Loucy (cell line): ENCODE measurements at regions not wholly inside any gene's neighbourhood (a gene's known extent, or its start where the extent isn't known, plus 50 kb on each side); places are given as distances from the start of the nearest gene placed in this dataset.

Experiments used
- H2AFZ ChIP-seq: fragments of 200-600 bp; sonication (generic); 2 replicates; pipeline ENCODE4 v1.6.0; 2016; ENCODE audit warnings: antibody characterized with exemption, mild to moderate bottlenecking, low read length, moderate library complexity
- H3F3A ChIP-seq: fragments of 200-600 bp; 2 replicates; pipeline ENCODE4 v1.6.0; 2016; ENCODE audit warnings: antibody characterized with exemption, low read depth, mild to moderate bottlenecking
- H3K27me3 ChIP-seq: fragments of 200-600 bp; sonication (generic); 2 replicates; pipeline ENCODE4 v1.6.1; 2014; ENCODE audit warnings: low read length, mild to moderate bottlenecking; ENCODE audit not compliant: insufficient read depth, poor library complexity, severe bottlenecking
- H3K36me3 ChIP-seq: fragments of 200-600 bp; sonication (generic); 2 replicates; pipeline ENCODE4 v1.6.1; 2016; ENCODE audit warnings: low read length; ENCODE audit not compliant: insufficient read depth
- H3K4me1 ChIP-seq: fragments of 200-600 bp; sonication (generic); 2 replicates; pipeline ENCODE4 v1.5.1; 2014; ENCODE audit warnings: low read length, mild to moderate bottlenecking; ENCODE audit not compliant: insufficient read depth, poor library complexity, severe bottlenecking
- H3K4me2 ChIP-seq: fragments of 200-600 bp; sonication (generic); 2 replicates; pipeline ENCODE4 v1.6.0; 2014; ENCODE audit warnings: antibody characterized with exemption, low read length, low read depth, mild to moderate bottlenecking; ENCODE audit not compliant: poor library complexity, severe bottlenecking
- H3K4me3 ChIP-seq: fragments of 200-600 bp; sonication (generic); 2 replicates; pipeline ENCODE4 v1.5.1; 2014; ENCODE audit warnings: low read length, mild to moderate bottlenecking, mixed read lengths; ENCODE audit not compliant: poor library complexity, severe bottlenecking
- H3K79me2 ChIP-seq: fragments of 200-600 bp; sonication (generic); 2 replicates; pipeline ENCODE4 v1.6.1; 2014; ENCODE audit warnings: low read length; ENCODE audit not compliant: insufficient read depth
- H3K9ac ChIP-seq: fragments of 200-600 bp; sonication (generic); 2 replicates; pipeline ENCODE4 v1.6.0; 2014; ENCODE audit warnings: mild to moderate bottlenecking, low read depth, low read length, moderate library complexity; ENCODE audit not compliant: poor library complexity, severe bottlenecking
- H3K9me2 ChIP-seq: fragments of 200-600 bp; sonication (generic); replicated peaks from 2 replicates; pipeline ENCODE4 v1.6.1; 2016; ENCODE audit warnings: low read depth, low read length, mixed read lengths
- H3K9me3 ChIP-seq: fragments of 200-600 bp; sonication (generic); 2 replicates; pipeline ENCODE4 v1.6.1; 2014; ENCODE audit warnings: mild to moderate bottlenecking, antibody characterized with exemption, low read length, low read depth; ENCODE audit not compliant: insufficient read depth
- H4K20me1 ChIP-seq: fragments of 200-600 bp; sonication (generic); 2 replicates; pipeline ENCODE4 v1.6.0; 2014; ENCODE audit warnings: antibody characterized with exemption, low read length, mild to moderate bottlenecking; ENCODE audit not compliant: insufficient read depth, poor library complexity, severe bottlenecking
- EZH2phosphoT487 ChIP-seq: fragments of 200-600 bp; IDR thresholded peaks from 2 replicates; pipeline ENCODE4 v1.6.1; 2018; ENCODE audit warnings: antibody characterized with exemption, mild to moderate bottlenecking, moderate library complexity, borderline replicate concordance
- TF ChIP-seq, protein P1 (sequence below): fragments of 200-600 bp; sonication (generic); conservative IDR thresholded peaks from 2 replicates; pipeline ENCODE4 v1.5.1; 2014; ENCODE audit warnings: mild to moderate bottlenecking, antibody characterized with exemption, low read length

- Histone ChIP-seq H3K4me2 (no peak overlapping the region), H3F3A (no peaks in the 10 kb centered on the region), H3K9me2 (no peaks in the 10 kb centered on the region), H3K4me1 (peaks cover 17% of the 10 kb centered on the region), H3K79me2 (peaks cover 89% of the 10 kb centered on the region), H3K27me3 (no peaks in the 10 kb centered on the region), H4K20me1 (peaks cover 24% of the 10 kb centered on the region), H3K9ac (no peak overlapping the region), H3K36me3 (peaks cover 26% of the 10 kb centered on the region), H3K9me3 (no peaks in the 10 kb centered on the region), H3K4me3 (no peak overlapping the region), H2AFZ (no peak overlapping the region)
- TF ChIP-seq, protein P1, sequence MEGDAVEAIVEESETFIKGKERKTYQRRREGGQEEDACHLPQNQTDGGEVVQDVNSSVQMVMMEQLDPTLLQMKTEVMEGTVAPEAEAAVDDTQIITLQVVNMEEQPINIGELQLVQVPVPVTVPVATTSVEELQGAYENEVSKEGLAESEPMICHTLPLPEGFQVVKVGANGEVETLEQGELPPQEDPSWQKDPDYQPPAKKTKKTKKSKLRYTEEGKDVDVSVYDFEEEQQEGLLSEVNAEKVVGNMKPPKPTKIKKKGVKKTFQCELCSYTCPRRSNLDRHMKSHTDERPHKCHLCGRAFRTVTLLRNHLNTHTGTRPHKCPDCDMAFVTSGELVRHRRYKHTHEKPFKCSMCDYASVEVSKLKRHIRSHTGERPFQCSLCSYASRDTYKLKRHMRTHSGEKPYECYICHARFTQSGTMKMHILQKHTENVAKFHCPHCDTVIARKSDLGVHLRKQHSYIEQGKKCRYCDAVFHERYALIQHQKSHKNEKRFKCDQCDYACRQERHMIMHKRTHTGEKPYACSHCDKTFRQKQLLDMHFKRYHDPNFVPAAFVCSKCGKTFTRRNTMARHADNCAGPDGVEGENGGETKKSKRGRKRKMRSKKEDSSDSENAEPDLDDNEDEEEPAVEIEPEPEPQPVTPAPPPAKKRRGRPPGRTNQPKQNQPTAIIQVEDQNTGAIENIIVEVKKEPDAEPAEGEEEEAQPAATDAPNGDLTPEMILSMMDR = no peak
- no peak for TF ChIP-seq EZH2phosphoT487
Observed at GRCh38 chr10:114726820-114727271, 68.8 kb upstream of the ABLIM1 start.

DNA sequence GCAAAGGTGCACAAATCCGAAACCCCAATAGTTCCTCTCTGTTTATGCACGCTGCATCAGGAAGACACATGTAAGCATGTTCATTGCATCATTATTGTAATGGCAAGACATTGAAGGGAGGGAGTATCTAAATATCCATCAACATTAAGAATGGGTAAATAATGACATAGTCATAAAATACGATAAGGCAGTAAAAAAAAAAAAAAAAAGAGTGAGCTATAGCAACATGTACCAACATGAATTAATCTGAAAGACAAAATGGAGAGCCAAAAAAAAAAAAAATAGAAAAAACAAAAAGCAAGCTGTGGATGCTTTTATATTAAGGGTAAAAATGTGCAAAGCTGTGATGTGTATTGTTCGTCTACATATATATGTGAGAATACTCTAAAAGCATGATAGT, 70.2 kb upstream of the ABLIM1 start:
- Histone ChIP-seq H3K4me2 (no peak overlapping the region), H3K4me1 (peaks cover 10% of the 10 kb centered on the region), H3F3A (0 out of 2 replicates have a peak, but pooled peaks cover 3% of the 10 kb centered on the region), H2AFZ (no peak overlapping the region), H3K27me3 (no peaks in the 10 kb centered on the region), H3K4me3 (no peak overlapping the region), H3K79me2 (peaks cover 89% of the 10 kb centered on the region), H3K9me3 (no peaks in the 10 kb centered on the region), H3K36me3 (peaks cover 26% of the 10 kb centered on the region), H3K9ac (no peak overlapping the region), H4K20me1 (peaks cover 30% of the 10 kb centered on the region), H3K9me2 (no peaks in the 10 kb centered on the region)
- TF ChIP-seq, protein P1 = no peak
- no peak for TF ChIP-seq EZH2phosphoT487

DNA sequence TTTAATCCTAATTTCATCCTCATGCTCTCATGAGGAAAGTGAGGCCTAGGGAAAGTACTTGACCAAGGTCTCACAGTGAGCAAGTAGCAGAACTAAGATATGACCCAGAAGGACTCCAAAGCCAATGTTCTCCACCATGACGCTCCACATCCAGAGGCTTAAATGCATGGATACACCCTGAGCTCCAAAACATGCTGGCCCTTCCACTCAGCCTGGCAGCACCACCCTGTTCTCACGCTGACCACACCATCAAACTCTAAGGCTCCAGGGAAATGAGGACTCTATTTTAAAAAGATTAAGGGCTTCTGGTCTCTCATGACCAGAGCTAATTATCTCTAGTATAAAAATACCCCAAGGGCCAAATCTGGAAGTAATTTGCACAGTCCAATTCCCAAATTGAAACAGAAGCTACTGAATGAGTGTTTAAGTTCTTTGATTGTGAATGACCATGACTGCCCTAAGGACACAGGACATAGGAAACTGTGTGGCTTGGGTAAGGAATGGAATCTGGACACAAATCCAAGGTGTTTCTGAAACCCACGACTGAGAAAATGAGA, 71.1 kb upstream of the ABLIM1 start:
- Histone ChIP-seq H2AFZ (no peak overlapping the region), H3K9ac (no peak overlapping the region), H3K36me3 (peaks cover 19% of the 10 kb centered on the region), H3K4me2 (no peak overlapping the region), H3K79me2 (peaks cover 87% of the 10 kb centered on the region), H3K9me3 (no peaks in the 10 kb centered on the region), H3F3A (0 out of 2 replicates have a peak, but pooled peaks cover 3% of the 10 kb centered on the region), H3K4me1 (peaks cover 10% of the 10 kb centered on the region), H3K27me3 (no peaks in the 10 kb centered on the region), H3K4me3 (no peak overlapping the region), H4K20me1 (peaks cover 26% of the 10 kb centered on the region), H3K9me2 (no peaks in the 10 kb centered on the region)
- no peak for TF ChIP-seq EZH2phosphoT487
- TF ChIP-seq, protein P1 = no peak
